ENCODE measurements at regions not wholly inside any gene's neighbourhood (a gene's known extent, or its start where the extent isn't known, plus 50 kb on each side); places are given as distances from the start of the nearest gene placed in this dataset.

- H3K27me3 ChIP-seq (ENCODE audit: control insufficient read depth, low read length): no peaks in the 10 kb centered on the region
- no peaks in the 10 kb centered on the region for H4K20me1 ChIP-seq (ENCODE audit: control insufficient read depth, insufficient read depth, low read depth, low read length)
- H3K4me1 ChIP-seq (ENCODE audit: control insufficient read depth, low read length): no peaks in the 10 kb centered on the region
- H3K27ac ChIP-seq (ENCODE audit: low read depth, low read length): no peak overlapping the region
- H3F3A ChIP-seq (ENCODE audit: control insufficient read depth, insufficient read depth): no peaks in the 10 kb centered on the region
- H3K79me2 ChIP-seq (ENCODE audit: control insufficient read depth, low read length): no peaks in the 10 kb centered on the region
- no peaks in the 10 kb centered on the region; the same call in 1 of the 2 replicates for H3K9me3 ChIP-seq (ENCODE audit: control insufficient read depth, insufficient read depth, low read length)
- no peak for TF ChIP-seq CTCF (IDR thresholded peaks at IDR 0.05; ENCODE audit: low read depth, low read length, poor library complexity, severe bottlenecking)
- no peaks in the 10 kb centered on the region for H3K9me2 ChIP-seq (replicated peaks; ENCODE audit: control insufficient read depth, low read length)
- H3K4me3 ChIP-seq (ENCODE audit: low read length): no peak overlapping the region
- no peak overlapping the region for H3K4me2 ChIP-seq (ENCODE audit: low read length)
- H3K36me3 ChIP-seq (ENCODE audit: control insufficient read depth, low read length): no peaks in the 10 kb centered on the region
Measured at GRCh38 chr1:195898373-195898772, 709.9 kb downstream of the KCNT2 start.

GRCh38 chr1:195897076-195897475 lies 711.2 kb downstream of the KCNT2 start:
- H3K4me3 ChIP-seq (ENCODE audit: low read length): no peak overlapping the region
- no peak for TF ChIP-seq CTCF (IDR thresholded peaks at IDR 0.05; ENCODE audit: low read depth, low read length, poor library complexity, severe bottlenecking)
- TF ChIP-seq EZH2phosphoT487 (IDR thresholded peaks at IDR 0.05; ENCODE audit: borderline replicate concordance, low read length): no peak

GRCh38 chr1:195894411-195894810 lies 713.8 kb downstream of the KCNT2 start:
- H3K36me3 ChIP-seq (ENCODE audit: control insufficient read depth, low read length): no peaks in the 10 kb centered on the region
- no peaks in the 10 kb centered on the region for H3K9me2 ChIP-seq (replicated peaks; ENCODE audit: control insufficient read depth, low read length)
- H3K27ac ChIP-seq (ENCODE audit: low read depth, low read length): no peak overlapping the region
- H4K20me1 ChIP-seq (ENCODE audit: control insufficient read depth, insufficient read depth, low read depth, low read length): no peaks in the 10 kb centered on the region
- no peaks in the 10 kb centered on the region; the same call in 1 of the 2 replicates for H3K9me3 ChIP-seq (ENCODE audit: control insufficient read depth, insufficient read depth, low read length)
- H3K4me1 ChIP-seq (ENCODE audit: control insufficient read depth, low read length): no peaks in the 10 kb centered on the region
- H3K27me3 ChIP-seq (ENCODE audit: control insufficient read depth, low read length): no peaks in the 10 kb centered on the region
- H3K4me3 ChIP-seq (ENCODE audit: low read length): no peak overlapping the region
- no peaks in the 10 kb centered on the region for H3K79me2 ChIP-seq (ENCODE audit: control insufficient read depth, low read length)
- H3F3A ChIP-seq (ENCODE audit: control insufficient read depth, insufficient read depth): no peaks in the 10 kb centered on the region
- H3K4me2 ChIP-seq (ENCODE audit: low read length): no peak overlapping the region
- no peak for TF ChIP-seq CTCF (IDR thresholded peaks at IDR 0.05; ENCODE audit: low read depth, low read length, poor library complexity, severe bottlenecking)
- TF ChIP-seq EZH2phosphoT487 (IDR thresholded peaks at IDR 0.05; ENCODE audit: borderline replicate concordance, low read length): no peak

More at GRCh38 chr1:195897076-195897475, 711.2 kb downstream of the KCNT2 start:
- no peaks in the 10 kb centered on the region for H3K79me2 ChIP-seq (ENCODE audit: control insufficient read depth, low read length)
- no peaks in the 10 kb centered on the region for H3F3A ChIP-seq (ENCODE audit: control insufficient read depth, insufficient read depth)
- H3K27ac ChIP-seq (ENCODE audit: low read depth, low read length): no peak overlapping the region
- H4K20me1 ChIP-seq (ENCODE audit: control insufficient read depth, insufficient read depth, low read depth, low read length): no peaks in the 10 kb centered on the region
- H3K36me3 ChIP-seq (ENCODE audit: control insufficient read depth, low read length): no peaks in the 10 kb centered on the region
- no peaks in the 10 kb centered on the region; the same call in 1 of the 2 replicates for H3K9me3 ChIP-seq (ENCODE audit: control insufficient read depth, insufficient read depth, low read length)
- H3K9me2 ChIP-seq (replicated peaks; ENCODE audit: control insufficient read depth, low read length): no peaks in the 10 kb centered on the region
- H3K4me2 ChIP-seq (ENCODE audit: low read length): no peak overlapping the region
- H3K4me1 ChIP-seq (ENCODE audit: control insufficient read depth, low read length): no peaks in the 10 kb centered on the region
- H3K27me3 ChIP-seq (ENCODE audit: control insufficient read depth, low read length): no peaks in the 10 kb centered on the region

- Histone ChIP-seq H3K4me2 (ENCODE audit: low read length) (no peak overlapping the region), H3K9me2 (replicated peaks; ENCODE audit: control insufficient read depth, low read length) (no peaks in the 10 kb centered on the region), H3K36me3 (ENCODE audit: control insufficient read depth, low read length) (no peaks in the 10 kb centered on the region), H3K27me3 (ENCODE audit: control insufficient read depth, low read length) (no peaks in the 10 kb centered on the region), H3F3A (ENCODE audit: control insufficient read depth, insufficient read depth) (no peaks in the 10 kb centered on the region), H3K27ac (ENCODE audit: low read depth, low read length) (no peak overlapping the region), H3K79me2 (ENCODE audit: control insufficient read depth, low read length) (no peaks in the 10 kb centered on the region), H3K4me3 (ENCODE audit: low read length) (no peak overlapping the region), H3K9me3 (ENCODE audit: control insufficient read depth, insufficient read depth, low read length) (no peaks in the 10 kb centered on the region), H4K20me1 (ENCODE audit: control insufficient read depth, insufficient read depth, low read depth, low read length) (no peaks in the 10 kb centered on the region), H3K4me1 (ENCODE audit: control insufficient read depth, low read length) (no peaks in the 10 kb centered on the region)
- TF ChIP-seq CTCF (IDR thresholded peaks at IDR 0.05; ENCODE audit: low read depth, low read length, poor library complexity, severe bottlenecking) (peak; percentile 35), EZH2phosphoT487 (IDR thresholded peaks at IDR 0.05; ENCODE audit: borderline replicate concordance, low read length) (no peak)
Measured at GRCh38 chr1:195886000-195886399, 722.2 kb downstream of the KCNT2 start.
